ENCODE measurements at regions not wholly inside any gene's neighbourhood (a gene's known extent, or its start where the extent isn't known, plus 50 kb on each side); places are given as distances from the start of the nearest gene placed in this dataset.

GRCh38 chr5:155380480-155380879, 366.9 kb downstream of the KIF4B start:
- TF ChIP-seq JUND (IDR thresholded peaks at IDR 0.05) (no peak), CTCF (IDR thresholded peaks at IDR 0.05 in 2 of 3, conservative IDR thresholded peaks at IDR 0.05 in 1 of 3; ENCODE audit: borderline replicate concordance in 1 of 3, insufficient read depth in 1 of 3, low read depth in 2 of 3, low read length in 2 of 3) (no peak), POLR2A (IDR thresholded peaks at IDR 0.05; ENCODE audit: borderline replicate concordance, extremely low read depth, insufficient read depth, insufficient read length) (no peak)
